Tibial nerve (tissue), 4 donors: ENCODE measurements at regions not wholly inside any gene's neighbourhood (a gene's known extent, or its start where the extent isn't known, plus 50 kb on each side); places are given as distances from the start of the nearest gene placed in this dataset.

Experiments used
- EP300 ChIP-seq, 2 donors: sonication (generic); formaldehyde crosslinking; IDR thresholded peaks; one replicate each; pipeline ENCODE4 v1.6.1; 2017; ENCODE audit warnings: antibody characterized with exemption in 2 of 2, mild to moderate bottlenecking in 1 of 2
- POLR2A ChIP-seq, 2 donors: fragments of 450-650 bp; IDR thresholded peaks; one replicate each; pipeline ENCODE4 v1.6.1; 2017; ENCODE audit warnings: antibody characterized with exemption in 2 of 2, mild to moderate bottlenecking in 2 of 2, moderate library complexity in 2 of 2
- TF ChIP-seq, protein P1 (sequence below), 5 experiments: fragments of 200-600 bp in 3 of 5; fragments of 450-650 bp in 2 of 5; sonication (generic) in 3 of 5; IDR thresholded peaks; one replicate each; pipeline ENCODE4 v1.5.1; 2016 to 2019; ENCODE audit warnings: antibody characterized with exemption in 5 of 5, mild to moderate bottlenecking in 3 of 5, moderate library complexity in 2 of 5

DNA sequence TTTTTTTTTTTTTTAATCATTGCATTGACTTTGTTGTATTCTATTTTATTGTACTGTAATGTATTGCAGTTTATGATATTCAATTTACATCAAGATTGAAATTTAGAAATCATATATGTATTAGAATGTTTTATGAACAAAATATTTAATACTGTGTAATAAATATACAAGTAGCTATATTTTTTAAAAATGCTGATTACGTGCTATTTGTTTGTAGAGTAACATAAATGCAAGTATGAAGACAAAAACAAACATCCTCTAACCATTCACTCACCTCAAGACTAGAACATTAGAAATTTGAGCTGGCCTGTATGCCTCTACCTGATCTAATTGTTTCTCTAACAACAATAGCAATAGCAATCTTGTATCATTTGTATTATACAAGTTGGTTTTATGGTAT, 290.3 kb downstream of the GATA3 start:
- TF ChIP-seq, protein P1, sequence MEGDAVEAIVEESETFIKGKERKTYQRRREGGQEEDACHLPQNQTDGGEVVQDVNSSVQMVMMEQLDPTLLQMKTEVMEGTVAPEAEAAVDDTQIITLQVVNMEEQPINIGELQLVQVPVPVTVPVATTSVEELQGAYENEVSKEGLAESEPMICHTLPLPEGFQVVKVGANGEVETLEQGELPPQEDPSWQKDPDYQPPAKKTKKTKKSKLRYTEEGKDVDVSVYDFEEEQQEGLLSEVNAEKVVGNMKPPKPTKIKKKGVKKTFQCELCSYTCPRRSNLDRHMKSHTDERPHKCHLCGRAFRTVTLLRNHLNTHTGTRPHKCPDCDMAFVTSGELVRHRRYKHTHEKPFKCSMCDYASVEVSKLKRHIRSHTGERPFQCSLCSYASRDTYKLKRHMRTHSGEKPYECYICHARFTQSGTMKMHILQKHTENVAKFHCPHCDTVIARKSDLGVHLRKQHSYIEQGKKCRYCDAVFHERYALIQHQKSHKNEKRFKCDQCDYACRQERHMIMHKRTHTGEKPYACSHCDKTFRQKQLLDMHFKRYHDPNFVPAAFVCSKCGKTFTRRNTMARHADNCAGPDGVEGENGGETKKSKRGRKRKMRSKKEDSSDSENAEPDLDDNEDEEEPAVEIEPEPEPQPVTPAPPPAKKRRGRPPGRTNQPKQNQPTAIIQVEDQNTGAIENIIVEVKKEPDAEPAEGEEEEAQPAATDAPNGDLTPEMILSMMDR (IDR thresholded peaks at IDR 0.05) = no peak
- no peak for TF ChIP-seq POLR2A (IDR thresholded peaks at IDR 0.05)
- no peak for TF ChIP-seq EP300 (IDR thresholded peaks at IDR 0.05)
